ENCODE measurements at regions not wholly inside any gene's neighbourhood (a gene's known extent, or its start where the extent isn't known, plus 50 kb on each side); places are given as distances from the start of the nearest gene placed in this dataset.

DNA sequence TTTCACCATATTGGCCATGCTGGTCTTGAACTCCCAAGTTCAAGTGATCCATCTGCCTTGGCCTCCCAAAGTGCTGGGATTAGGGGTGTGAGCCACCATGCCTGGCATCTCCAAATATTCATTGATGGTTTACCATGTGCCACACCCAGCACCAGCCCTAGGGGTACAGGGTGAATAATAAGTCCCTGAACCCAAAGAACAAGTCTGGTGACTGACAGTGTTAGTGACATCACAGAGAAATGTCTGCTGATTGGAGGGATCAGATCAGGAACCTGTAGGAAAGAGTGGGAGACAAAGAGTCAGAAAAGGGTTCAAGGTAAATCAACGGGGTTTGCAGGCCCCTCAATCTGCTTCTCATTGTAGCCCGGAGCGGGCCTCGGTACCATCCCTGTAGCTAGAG, 118.4 kb upstream of the NABP1 start:
- DNase-seq (ENCODE audit: low spot score), result no peak

DNA sequence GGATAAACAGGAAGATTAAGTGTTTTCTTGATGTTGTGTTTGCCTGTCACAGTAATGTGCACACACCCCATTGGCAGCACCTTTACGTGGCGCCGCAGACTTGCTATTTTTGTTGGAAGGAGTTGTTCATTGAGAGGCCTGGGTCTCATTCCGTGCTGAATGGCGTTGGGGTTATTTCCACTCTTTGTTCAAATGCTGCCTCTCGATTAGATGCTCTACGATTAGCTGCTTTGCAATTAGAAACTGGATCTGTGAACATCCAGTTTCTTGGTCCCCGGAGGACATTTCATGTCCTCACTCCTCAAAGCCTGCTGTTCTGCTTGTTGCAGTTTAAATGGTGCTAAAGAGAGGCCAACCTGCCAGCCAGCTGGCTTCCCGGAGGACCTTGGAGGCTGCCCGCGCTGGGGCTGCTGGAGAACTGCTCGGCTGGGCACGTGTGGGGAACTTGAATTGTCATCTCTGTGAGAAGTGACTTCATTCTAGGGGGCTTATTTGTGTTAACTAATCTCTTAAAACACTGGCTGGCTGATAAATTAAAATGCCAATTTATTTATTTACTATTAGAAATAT, 117.4 kb upstream of the NABP1 start:
- DNase-seq (ENCODE audit: low spot score), result no peak

DNA sequence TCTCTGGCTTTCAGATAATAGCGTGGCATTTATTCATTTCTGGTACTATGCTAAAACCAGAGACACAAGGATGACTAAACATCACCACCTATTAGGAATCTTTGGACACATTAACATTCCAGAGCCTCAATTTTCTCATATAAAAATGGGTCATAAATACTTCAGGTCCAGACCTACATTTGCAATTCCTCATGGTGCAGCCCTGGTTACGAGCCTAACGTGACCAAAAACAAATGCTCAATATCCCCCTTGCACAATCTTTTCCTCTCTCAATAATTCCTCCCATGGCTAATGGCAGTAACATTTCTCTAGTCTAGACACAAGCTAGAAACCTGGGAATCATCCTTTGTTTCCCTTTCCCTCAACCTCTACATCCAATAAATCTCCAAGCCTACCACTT, 112.8 kb upstream of the NABP1 start:
- no peak for DNase-seq (ENCODE audit: low spot score)

DNA sequence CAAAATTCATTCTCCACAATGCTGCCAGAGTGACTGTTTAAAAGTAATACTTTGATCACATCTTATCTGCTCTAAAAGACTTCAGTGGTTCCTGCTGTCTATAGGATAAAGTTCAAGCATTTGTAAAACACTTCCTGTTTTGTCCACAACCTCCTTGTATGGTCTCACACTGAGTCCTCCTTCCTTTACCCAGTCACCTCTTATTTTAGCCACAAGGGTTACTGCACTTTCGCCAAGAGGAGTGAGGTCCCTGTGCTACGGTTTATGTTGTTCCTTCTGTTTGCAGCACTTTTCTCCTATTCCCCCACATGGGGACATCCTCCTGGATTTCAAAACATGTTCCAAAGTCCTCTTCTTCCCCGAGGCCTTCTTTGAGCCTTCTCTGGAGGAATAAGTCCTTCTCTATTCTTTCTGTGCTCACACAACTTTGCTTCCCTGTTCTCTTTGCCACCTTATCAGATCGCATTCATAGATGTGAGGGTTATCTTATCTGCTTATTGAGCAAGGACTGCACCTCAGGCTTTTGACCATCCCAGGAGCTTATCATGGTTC, 112.2 kb upstream of the NABP1 start:
- no peak for DNase-seq (ENCODE audit: low spot score)

DNA sequence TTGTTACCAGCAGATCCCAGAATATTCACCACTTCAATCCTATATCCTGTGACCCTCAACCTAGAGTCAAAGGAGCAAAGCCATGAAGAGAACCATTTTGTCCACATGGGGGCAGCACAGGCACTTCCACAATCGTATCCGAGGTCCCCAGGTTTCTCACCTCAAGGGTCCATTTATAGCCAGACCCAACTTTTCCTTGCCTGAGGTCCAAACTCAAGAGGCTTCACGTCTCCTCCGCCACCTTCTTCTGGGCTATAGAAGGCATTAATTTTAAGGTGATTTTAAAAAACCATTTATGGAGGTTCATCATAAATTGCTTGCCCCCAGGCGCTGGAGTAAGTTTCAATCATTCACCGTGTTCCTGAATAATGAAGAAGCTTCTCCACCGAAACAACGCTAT, 111.6 kb upstream of the NABP1 start:
- peak; percentile 62 for DNase-seq (ENCODE audit: low spot score)

DNA sequence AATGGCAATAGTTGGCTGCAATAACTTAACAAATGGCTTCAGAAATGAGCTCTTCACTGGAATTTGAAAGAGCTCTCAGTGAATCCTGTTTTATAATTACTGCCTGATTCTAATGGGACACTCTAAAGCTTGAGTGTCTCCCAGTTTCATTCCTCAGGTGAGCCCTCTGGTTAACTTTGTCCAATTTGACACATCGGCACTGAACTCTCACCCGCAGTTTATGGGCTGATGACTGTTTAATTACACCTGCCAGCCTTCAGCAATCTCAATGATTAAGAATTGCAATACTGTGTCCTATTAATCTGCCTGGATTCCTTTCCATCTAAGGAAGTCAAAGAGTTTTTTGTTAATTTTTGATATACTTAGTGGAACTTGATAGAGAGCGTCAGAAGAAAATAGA, 110.7 kb upstream of the NABP1 start:
- no peak for DNase-seq (ENCODE audit: low spot score)

DNA sequence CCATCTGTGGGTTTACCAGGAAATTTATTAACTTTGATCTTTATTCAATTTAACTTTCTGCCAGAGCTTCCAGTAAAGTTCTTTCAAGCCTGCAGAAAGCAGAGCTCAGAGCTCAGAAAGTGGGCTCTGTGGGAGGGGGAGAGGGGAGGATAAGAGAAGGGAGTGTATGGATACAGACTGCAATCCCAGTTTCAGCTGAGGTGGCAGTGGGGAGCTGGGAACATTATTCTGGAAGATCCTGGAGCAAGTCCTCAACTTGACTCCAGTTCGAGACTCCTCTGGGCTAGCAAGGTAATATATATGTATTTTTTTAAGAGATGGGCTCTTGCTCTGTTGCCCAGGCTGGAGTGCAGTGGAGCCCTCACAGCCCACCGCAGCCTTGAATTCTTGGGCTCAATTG, 108.9 kb upstream of the NABP1 start:
- DNase-seq (ENCODE audit: low spot score), result no peak

DNA sequence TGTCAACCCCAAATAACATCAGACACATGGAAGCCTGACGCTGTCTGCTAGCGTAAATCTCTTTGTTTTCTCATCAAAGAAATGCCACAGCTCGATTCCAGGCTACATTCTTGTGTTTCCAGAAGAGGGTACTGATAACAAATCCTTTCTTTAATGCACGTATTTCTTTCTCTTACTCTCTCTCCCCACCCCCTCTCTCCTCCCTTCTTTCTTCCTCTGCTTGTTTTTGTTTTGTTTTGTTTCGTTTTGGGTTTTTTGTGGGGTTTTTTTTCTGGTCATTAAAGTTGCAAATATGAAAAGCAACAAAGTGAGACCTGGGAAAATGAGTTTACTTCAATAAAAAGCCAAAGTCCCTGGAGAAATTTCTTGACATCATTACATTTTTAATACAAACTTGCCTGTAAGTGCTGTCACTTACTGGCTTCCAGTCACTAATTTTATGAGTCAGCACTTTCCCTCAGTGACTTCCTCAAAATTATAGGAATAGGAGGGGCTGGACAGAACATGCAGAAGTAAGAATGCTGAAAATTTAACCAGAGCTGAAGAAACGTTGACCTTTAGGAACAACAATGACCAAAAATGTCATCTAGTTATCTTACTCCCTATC, 106.7 kb upstream of the NABP1 start:
- peak; percentile 49 for DNase-seq (ENCODE audit: low spot score)

DNA sequence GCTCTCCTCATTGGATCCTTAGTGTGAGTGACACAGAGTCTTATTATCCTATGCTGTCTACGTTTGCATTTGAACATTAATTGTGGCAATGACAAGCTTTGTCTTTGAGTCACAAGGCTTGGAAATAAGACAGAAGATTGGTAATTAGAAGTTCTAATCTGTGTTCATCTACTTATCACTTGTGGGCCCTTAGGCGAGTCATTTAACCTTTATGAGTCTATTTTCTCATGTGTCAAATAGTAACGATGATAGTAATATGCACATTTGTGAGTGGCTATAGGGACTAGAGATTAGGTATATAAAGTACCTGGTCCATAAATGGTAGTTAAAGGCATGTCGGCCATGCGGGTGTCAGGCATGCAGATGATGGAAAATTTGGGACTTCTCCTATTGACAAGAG, 105.6 kb upstream of the NABP1 start:
- no peak for DNase-seq (ENCODE audit: low spot score)

DNA sequence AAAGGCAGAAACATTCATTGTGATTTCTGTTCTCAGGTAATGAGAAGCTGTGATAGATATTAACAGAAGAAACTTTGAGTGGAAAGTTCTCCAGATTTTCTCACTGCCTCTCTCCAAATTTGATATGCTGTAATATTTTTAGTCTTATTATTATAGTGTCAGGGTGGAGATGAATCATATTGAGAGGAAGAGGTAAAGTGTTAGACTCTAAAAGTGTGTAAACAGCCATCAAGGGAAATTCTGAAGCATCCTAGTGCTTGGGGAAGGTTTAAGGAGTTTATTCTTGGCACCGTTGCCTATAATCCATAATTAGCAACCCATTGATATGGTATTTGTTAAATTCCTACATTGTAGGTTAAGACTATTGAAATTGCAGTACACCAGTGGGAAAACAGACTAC, 104.7 kb upstream of the NABP1 start:
- no peak for DNase-seq (ENCODE audit: low spot score)

DNA sequence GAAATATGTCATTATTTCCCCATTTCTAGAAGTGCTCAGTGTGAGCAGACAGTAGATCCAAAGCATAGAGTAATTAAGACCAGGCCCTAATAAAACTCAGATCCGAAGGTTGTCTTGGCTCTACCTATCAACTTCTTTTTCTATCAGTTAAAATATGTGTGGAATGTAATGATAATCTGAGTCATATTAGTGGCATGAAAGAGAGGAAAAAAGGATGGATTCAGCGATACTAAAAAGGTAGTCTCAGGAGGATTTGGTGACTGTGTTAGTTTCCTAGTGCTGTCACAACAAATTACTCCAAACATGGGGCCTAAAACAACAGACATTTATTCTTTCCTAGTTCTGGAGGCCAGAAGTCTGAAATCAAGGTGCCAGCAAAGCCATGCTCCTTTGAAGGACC, 103.7 kb upstream of the NABP1 start:
- no peak for DNase-seq (ENCODE audit: low spot score)

DNA sequence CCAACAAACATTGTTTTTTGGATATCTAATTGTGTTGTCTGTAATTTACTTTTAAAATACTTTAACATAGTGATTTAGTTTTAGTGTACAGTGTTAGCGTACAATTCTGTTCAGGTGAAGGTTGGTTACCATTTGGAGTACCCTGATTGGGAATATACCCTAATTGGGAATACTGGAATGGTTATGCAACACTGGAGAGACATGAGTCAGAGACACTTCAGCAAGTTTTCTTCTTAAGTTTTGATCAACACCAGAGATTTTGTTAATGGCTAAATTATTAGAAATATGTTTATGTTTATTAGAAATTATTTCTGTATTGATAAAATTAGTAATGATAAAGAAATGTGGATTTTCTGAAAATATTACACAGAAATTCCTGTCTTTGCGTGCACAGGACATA, 100.3 kb upstream of the NABP1 start:
- no peak for DNase-seq (ENCODE audit: low spot score)

DNA sequence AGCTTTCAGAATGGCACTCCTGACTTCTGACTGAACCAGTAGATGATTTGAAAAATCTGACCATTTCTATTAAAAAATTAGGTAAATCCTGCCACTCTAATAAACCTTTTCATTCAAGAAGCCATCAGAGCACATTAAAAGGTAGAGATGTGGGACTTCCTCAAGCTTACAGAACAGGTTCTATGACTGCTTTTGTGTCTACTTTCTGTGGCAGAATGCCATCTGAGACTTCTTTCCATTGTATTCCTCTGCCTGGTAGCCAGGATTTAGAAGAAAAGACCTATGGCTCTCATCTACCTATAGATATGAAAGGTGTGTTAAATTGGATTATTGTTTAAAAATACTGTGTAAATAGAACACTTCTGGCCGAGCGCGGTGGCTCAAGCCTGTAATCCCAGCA, 99.9 kb upstream of the NABP1 start:
- no peak for DNase-seq (ENCODE audit: low spot score)

DNA sequence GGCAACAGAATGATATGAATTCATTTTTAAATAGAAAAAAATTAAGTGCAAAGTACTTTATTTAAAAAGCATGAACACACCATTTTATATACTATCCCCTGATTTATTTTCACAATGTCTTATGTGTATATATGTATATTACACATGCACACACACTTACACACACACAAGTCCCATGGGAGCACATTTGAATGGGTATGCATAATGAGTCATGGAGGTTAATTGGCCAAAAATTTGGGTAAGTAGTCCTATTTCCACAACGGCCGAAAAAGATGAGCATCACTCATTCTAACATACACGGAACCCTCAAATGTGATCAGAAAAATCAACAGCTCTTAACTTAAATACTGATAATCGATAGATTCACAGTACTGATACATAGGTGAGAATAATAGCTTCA, 97.4 kb upstream of the NABP1 start:
- no peak for DNase-seq (ENCODE audit: low spot score)

DNA sequence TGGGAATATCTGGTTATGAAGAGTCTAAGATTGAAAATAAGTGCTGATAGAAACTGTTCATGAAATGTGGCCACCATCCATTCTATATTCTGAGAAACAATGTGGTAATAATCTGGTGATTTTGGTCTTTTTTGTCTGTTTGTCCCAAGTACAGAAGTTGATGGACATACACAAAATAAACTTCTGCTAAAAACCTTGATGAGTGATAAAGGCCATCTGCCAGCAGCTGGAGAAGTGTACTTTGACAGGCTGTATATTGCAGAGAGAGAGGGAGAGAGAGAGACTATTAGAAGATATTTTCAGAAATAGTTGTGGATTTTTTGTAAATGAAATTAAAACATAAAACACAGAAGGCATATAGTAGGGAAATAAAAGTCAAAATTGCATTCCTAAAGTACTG, 96.9 kb upstream of the NABP1 start:
- DNase-seq (ENCODE audit: low spot score), result no peak

DNA sequence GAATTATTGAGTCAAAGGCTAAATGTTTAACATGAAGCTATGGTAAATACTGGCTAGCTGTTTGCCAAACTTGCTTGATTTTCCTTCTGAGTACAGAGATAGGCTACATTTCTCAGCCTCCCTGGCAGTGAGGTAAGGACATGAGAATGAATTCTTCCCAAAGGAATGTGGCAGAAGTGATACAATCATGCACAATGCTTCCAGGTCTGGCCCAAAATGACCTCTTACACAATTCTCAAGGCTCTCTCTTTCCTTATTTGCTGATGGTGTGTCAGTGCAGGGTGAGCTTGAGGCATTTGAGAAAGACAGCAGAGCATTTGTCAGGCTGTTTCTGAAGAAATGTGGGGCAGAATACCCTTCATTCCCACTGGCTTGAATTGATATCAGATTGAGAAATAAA, 95.6 kb upstream of the NABP1 start:
- DNase-seq (ENCODE audit: low spot score), result no peak

DNA sequence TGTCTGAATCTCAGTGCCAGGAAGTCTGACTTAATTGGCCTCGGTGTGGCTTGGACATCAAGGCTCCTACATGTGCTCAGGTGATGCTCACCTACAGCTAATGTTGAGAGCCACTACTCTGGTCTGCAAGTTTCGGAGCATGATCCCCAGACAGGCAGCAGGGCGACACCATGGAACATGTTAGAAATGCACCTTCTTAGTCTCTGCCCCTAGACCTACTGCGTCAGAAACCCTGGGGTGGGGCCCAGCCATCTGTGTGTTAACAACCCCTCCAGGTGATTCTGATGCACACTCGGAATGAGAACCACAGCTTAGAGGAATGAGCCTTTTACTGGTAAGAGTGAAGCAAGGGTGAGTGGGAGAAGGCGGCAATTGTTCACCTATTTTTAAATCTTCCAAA, 86.9 kb upstream of the NABP1 start:
- no peak for DNase-seq (ENCODE audit: low spot score)

DNA sequence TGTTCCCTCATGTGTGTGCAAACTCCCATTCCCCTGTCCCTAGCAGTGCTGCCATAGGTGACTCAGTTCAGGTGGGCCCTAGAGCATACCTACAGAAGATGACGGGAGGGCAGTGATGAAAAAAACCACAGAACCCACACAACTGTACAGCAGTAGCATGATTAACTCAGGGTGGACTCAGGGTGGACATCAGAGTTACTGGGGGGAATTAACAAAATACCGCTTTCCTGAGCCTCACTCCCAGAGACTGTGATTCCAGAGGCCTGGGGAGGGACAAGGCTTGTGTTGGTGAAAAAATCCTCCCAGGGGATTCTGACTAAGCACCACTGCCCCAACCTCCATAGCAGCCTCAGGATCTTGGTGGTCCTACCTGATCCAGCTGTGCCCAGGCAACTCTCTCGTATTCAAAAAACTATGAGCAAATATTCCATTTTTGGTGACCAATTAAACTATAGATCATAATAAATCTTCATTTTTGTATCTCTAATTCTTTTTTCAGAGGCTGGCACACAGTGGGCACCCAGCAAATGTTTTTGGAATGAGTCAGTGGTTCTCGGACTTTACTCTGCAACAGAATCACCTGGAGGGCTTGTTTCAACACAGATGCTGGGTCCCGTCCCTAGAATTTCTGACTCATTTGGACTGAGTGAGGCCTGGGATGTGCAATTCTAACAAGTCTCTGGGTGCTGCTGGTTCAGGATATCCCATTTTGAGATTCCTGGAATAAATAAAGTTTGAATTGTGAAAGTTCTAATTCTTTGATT, 84.1 kb upstream of the NABP1 start:
- no peak for DNase-seq (ENCODE audit: low spot score)

DNA sequence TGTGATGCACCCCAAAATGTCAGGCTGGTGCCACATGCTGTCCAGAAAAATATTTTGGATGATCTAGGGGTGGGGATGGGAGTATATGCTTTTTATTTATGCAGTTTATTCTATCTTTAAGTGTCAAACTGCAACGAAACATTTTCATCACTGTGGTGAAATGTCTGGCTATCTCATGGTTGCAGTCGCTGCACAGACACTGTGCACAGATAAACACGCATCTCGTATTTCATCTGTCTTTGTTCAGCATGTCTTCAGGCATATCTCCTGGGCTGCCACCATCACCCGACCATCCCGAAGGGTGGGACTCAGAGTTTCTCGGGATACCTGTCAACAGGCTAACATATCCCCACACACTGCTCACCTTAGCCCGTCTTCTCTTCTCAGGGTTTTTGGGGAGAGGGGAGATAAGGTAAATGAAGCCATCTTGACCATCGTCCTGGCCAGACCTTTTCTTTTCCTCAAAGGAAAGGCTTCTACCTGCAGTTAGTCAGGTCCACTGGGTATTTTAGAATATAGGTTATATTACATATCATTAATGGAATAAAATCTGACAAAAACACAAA, 80.7 kb upstream of the NABP1 start:
- DNase-seq (ENCODE audit: low spot score), result no peak

DNA sequence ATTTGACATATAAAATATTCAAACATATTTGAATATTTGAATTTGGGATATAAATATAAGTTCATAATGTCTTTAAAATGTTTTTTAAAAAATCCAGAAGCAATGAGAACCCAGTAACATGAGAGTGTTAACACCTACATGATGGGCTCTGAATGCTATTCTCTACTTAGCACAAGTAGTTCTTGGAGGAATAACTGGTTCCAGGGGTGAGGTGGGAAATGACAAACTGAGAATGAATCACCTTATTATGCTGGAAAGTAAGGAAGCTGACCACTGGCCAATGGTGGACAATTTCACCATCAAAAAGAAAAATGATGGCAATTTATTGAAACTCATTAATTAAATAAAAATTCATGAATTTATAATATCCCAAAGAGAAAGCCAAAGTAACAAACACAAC, 79.6 kb upstream of the NABP1 start:
- DNase-seq (ENCODE audit: low spot score), result no peak

DNA sequence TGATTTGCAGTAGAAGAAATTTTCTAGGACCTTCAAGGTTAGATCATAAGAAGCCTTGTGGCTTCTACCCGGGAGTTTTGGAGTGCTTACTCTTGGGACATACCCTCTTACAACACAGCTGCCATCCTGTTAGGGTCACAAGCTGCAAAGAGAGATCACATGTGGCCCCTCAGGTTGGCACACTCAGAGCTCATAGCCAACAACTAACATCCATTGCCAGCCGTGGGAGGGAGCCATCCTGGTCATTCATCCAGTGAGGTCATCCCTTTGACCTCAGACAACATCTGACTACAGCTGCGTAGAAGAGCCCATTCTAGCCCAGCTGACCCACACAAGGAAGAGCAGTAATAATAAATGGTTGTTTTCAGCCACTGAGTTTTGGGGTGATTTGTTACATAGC, 76.9 kb upstream of the NABP1 start:
- DNase-seq (ENCODE audit: low spot score), result no peak

DNA sequence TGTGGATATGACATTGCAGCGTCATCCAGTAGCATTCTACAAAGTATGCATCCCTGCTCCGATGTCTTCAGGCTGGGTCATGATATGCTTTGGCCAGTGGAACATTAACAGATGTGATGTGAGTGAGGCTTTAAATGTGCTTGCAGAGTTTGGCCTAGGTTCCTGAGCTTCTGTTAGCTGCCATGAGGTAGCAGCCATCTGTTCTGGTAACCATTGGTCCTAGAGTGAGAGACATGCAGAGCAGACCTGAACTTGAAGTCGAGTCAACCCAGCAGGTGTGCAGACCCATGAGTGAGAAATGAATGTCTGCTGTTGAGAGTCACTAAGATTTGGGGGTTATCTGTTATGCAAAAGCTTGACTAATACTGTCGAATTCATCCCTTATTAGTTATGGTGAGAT, 73.8 kb upstream of the NABP1 start:
- no peak for DNase-seq (ENCODE audit: low spot score)

DNA sequence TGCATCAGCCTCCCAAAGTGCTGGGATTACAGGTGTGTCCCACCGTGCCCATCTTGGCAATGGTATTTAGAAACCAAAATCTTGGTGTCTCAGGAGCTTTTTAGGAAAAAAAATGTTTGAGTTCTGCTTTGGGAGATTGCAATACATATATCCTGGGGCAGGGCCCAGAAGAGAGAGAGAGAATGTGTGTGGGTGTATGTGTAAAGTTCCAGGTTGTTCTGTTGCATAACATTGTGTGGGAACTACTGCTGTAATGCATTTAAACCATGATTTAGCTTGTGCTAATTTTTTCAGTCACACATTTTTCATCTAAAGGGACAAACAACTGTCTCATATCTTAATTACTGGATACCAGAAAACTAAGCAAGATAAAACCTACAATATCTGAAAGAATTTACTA, 70.8 kb upstream of the NABP1 start:
- no peak for DNase-seq (ENCODE audit: low spot score)
